Natural killer cell (primary cell): ENCODE measurements at regions not wholly inside any gene's neighbourhood (a gene's known extent, or its start where the extent isn't known, plus 50 kb on each side); places are given as distances from the start of the nearest gene placed in this dataset.

Experiments used
- ATAC-seq, 3 donors: fragments of 150-1000 bp in 2 of 3; fragments of 200-7000 bp in 1 of 3; cut with Tn5 transposase; 1 replicate in 1 of 3; 2 replicates in 2 of 3; pipeline ENCODE4 v1.10.0; 2021; ENCODE audit warnings: mild to moderate bottlenecking in 2 of 3, moderate library complexity in 2 of 3
- DNase-seq, 2 donors: peaks; one replicate each; pipeline versions ENCODE4 v3.0.0 to v3.0.0-alpha.2; 2013 to 2021; ENCODE audit warnings: mixed read lengths in 1 of 2
- H3K27ac ChIP-seq: one replicate; pipeline ENCODE4 v1.5.1; 2013; ENCODE audit warnings: mild to moderate bottlenecking, low read length
- H3K27me3 ChIP-seq: one replicate; pipeline ENCODE4 v1.6.1; 2013; ENCODE audit warnings: low read length; ENCODE audit not compliant: control insufficient read depth, insufficient read depth
- H3K36me3 ChIP-seq: one replicate; pipeline ENCODE4 v1.6.1; 2013; ENCODE audit warnings: low read length; ENCODE audit not compliant: control insufficient read depth, insufficient read depth
- H3K4me1 ChIP-seq: one replicate; pipeline ENCODE4 v1.6.1; 2013; ENCODE audit warnings: low read length; ENCODE audit not compliant: control insufficient read depth, insufficient read depth
- H3K4me3 ChIP-seq: one replicate; pipeline ENCODE4 v1.5.1; 2013; ENCODE audit warnings: low read length
- H3K9me3 ChIP-seq: one replicate; pipeline ENCODE4 v1.6.1; 2013; ENCODE audit warnings: low read length; ENCODE audit not compliant: control insufficient read depth, insufficient read depth
- H3K27ac Mint-ChIP-seq, 2 donors: one replicate each; pipeline ENCODE4 v1.8.0; 2022; ENCODE audit warnings: mild to moderate bottlenecking in 2 of 2, mixed read lengths in 2 of 2, moderate library complexity in 1 of 2
- H3K27me3 Mint-ChIP-seq, 2 donors: one replicate each; pipeline ENCODE4 v1.8.0; 2022; ENCODE audit warnings: low read depth in 2 of 2, mixed read lengths in 2 of 2
- H3K36me3 Mint-ChIP-seq: one replicate; pipeline ENCODE4 v1.8.0; 2022; ENCODE audit warnings: mixed read lengths
- H3K4me1 Mint-ChIP-seq, 2 donors: one replicate each; pipeline ENCODE4 v1.8.0; 2022; ENCODE audit warnings: mixed read lengths in 2 of 2
- H3K4me3 Mint-ChIP-seq: one replicate; pipeline ENCODE4 v1.8.0; 2022; ENCODE audit warnings: mild to moderate bottlenecking, moderate library complexity, mixed read lengths
- H3K9me3 Mint-ChIP-seq, 2 donors: one replicate each; pipeline ENCODE4 v1.8.0; 2022; ENCODE audit warnings: mixed read lengths in 2 of 2
- CTCF ChIP-seq: fragments of 200-600 bp; IDR thresholded peaks from one replicate; pipeline ENCODE4 v1.8.0; 2022; ENCODE audit warnings: antibody characterized with exemption
- WGBS: methylation state at CpG from one replicate; pipeline ENCODE4 v1.1.7; 2013; ENCODE audit warnings: missing lambda C conversion rate; ENCODE audit not compliant: insufficient coverage; 5-methylcytosine and 5-hydroxymethylcytosine counted together
- intact Hi-C: fragments of 100-400 bp; cut with micrococcal nuclease; formaldehyde crosslinking; loops from one replicate; pipeline ENCODE4 v1.14.2; 2022

GRCh38 chr11:134640536-134640935 is 228.5 kb upstream of the B3GAT1 start:
- H3K36me3 ChIP-seq = no peaks in the 10 kb centered on the region
- Mint-ChIP-seq H3K9me3 (no peaks in the 10 kb centered on the region), H3K4me3 (no peak overlapping the region), H3K4me1 (no peaks in the 10 kb centered on the region), H3K27ac (no peak overlapping the region), H3K36me3 (no peaks in the 10 kb centered on the region), H3K27me3 (peaks cover 23 to 47% of the 10 kb centered on the region in 2 donors)
- no peak for ATAC-seq
- peaks cover 3% of the 10 kb centered on the region for H3K27me3 ChIP-seq
- no peaks in the 10 kb centered on the region for H3K4me1 ChIP-seq
- H3K27ac ChIP-seq = no peak overlapping the region
- WGBS = 88% methylated on average over 5 of the region's 5 CpGs
- no peaks in the 10 kb centered on the region for H3K9me3 ChIP-seq
- no peak for DNase-seq
- TF ChIP-seq CTCF = no peak
- intact Hi-C loops = no loop called here
- no peak overlapping the region for H3K4me3 ChIP-seq

GRCh38 chr11:134639586-134640330 is 227.7 kb upstream of the B3GAT1 start:
- Histone ChIP-seq H3K27ac (no peak overlapping the region), H3K36me3 (no peaks in the 10 kb centered on the region), H3K9me3 (no peaks in the 10 kb centered on the region), H3K4me3 (no peak overlapping the region), H3K4me1 (no peaks in the 10 kb centered on the region), H3K27me3 (no peaks in the 10 kb centered on the region)
- ATAC-seq (no peak), DNase-seq (no peak)
- intact Hi-C loops = no loop called here
- Mint-ChIP-seq H3K9me3 (no peaks in the 10 kb centered on the region), H3K27ac (no peak overlapping the region), H3K4me3 (no peak overlapping the region), H3K27me3 (peaks cover 21 to 41% of the 10 kb centered on the region in 2 donors), H3K36me3 (no peaks in the 10 kb centered on the region), H3K4me1 (no peaks in the 10 kb centered on the region)
- TF ChIP-seq CTCF = no peak
- WGBS = 90% methylated on average over 12 of the region's 15 CpGs

GRCh38 chr11:134638796-134639430 is 226.9 kb upstream of the B3GAT1 start:
- H3K27ac Mint-ChIP-seq = peak overlapping the region in 1 of 2 donors; percentile 31
- no peaks in the 10 kb centered on the region for H3K4me1 Mint-ChIP-seq
- ATAC-seq = no peak
- TF ChIP-seq CTCF = no peak
- Histone ChIP-seq H3K4me3 (no peak overlapping the region), H3K36me3 (no peaks in the 10 kb centered on the region), H3K27ac (no peak overlapping the region), H3K9me3 (no peaks in the 10 kb centered on the region), H3K27me3 (no peaks in the 10 kb centered on the region), H3K4me1 (no peaks in the 10 kb centered on the region)
- no peak for DNase-seq
- H3K9me3 Mint-ChIP-seq = no peaks in the 10 kb centered on the region
- H3K4me3 Mint-ChIP-seq = no peak overlapping the region
- intact Hi-C loops = no loop called here
- no peaks in the 10 kb centered on the region for H3K36me3 Mint-ChIP-seq
- peaks cover 19 to 38% of the 10 kb centered on the region in 2 donors for H3K27me3 Mint-ChIP-seq
- 53% methylated on average over 10 of the region's 10 CpGs for WGBS
